ENCODE measurements at regions not wholly inside any gene's neighbourhood (a gene's known extent, or its start where the extent isn't known, plus 50 kb on each side); places are given as distances from the start of the nearest gene placed in this dataset.
"Not testable (repeated sequence)": the region's sequence is repeated elsewhere in the genome, so short reads cannot be mapped to it uniquely, and the experiment has no call there.

DNA sequence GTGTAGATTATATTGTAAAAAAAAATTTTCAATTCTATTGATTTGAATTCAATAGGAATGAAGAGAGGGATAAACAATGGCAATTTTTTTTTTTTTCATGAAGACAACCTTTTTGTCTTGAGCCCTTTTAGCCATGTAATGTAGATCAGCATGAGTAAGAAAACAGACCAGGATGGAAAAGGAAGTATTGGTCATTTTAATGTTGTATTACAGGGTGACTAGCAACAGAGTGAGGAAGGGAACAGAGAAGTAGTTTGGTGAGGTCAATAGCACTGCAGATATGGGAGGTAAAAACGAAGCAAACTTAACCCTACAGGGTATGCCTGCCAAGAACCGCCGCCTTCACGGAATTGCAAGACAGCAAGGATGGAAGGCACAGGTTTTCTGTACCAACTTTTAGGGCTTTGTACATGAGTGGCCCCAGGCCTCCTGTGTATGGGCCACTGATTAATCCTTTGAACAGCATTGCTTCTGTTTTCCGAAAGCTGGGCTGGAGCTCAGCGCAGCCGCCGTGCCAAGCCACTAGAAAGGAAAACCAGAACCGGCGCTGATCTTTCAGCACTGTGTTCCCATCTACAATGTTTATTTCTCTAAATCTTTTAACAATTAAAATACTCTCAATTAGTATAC is 383.7 kb downstream of the CENPW start:
- no peak for TF ChIP-seq POLR2A (IDR thresholded peaks at IDR 0.05)
- TF ChIP-seq, protein P1, sequence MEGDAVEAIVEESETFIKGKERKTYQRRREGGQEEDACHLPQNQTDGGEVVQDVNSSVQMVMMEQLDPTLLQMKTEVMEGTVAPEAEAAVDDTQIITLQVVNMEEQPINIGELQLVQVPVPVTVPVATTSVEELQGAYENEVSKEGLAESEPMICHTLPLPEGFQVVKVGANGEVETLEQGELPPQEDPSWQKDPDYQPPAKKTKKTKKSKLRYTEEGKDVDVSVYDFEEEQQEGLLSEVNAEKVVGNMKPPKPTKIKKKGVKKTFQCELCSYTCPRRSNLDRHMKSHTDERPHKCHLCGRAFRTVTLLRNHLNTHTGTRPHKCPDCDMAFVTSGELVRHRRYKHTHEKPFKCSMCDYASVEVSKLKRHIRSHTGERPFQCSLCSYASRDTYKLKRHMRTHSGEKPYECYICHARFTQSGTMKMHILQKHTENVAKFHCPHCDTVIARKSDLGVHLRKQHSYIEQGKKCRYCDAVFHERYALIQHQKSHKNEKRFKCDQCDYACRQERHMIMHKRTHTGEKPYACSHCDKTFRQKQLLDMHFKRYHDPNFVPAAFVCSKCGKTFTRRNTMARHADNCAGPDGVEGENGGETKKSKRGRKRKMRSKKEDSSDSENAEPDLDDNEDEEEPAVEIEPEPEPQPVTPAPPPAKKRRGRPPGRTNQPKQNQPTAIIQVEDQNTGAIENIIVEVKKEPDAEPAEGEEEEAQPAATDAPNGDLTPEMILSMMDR (IDR thresholded peaks at IDR 0.05) = no peak
- no peaks in the 10 kb centered on the region for H3K27me3 ChIP-seq
- no peak for DNase-seq
- H3K9me3 ChIP-seq = no peaks in the 10 kb centered on the region
- intact Hi-C loops (cut with DNase I; ENCODE audit: low total_unique reads) = no loop called here
- H3K4me1 ChIP-seq = no peaks in the 10 kb centered on the region
- H3K4me3 ChIP-seq = no peak overlapping the region
- H3K27ac ChIP-seq = no peak overlapping the region
- no peaks in the 10 kb centered on the region for H3K36me3 ChIP-seq

DNA sequence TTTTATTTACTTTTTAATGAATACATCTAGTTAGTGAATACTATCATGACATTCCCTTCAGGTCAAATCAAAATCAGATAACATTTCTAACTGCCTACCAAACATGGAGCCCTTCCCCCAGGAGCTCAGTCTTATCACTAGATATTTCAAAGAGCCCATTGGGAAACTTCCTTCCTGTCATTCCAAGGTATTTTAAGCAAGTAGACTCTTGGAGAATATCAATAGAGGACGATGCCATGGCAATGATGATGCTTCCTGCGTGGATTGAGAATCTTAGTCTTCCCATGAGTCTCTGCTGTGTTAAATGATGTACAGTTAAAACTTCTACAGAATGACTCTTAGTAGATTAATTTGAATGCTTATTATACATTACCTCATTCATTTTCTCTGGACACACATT is 384.9 kb downstream of the CENPW start:
- TF ChIP-seq POLR2A (IDR thresholded peaks at IDR 0.05) = no peak
- TF ChIP-seq, protein P1 (IDR thresholded peaks at IDR 0.05) = no peak
- DNase-seq = no peak
- Histone ChIP-seq H3K27ac (no peak overlapping the region), H3K4me1 (no peaks in the 10 kb centered on the region), H3K9me3 (no peaks in the 10 kb centered on the region), H3K36me3 (no peaks in the 10 kb centered on the region), H3K27me3 (no peaks in the 10 kb centered on the region), H3K4me3 (no peak overlapping the region)
- intact Hi-C loops (cut with DNase I; ENCODE audit: low total_unique reads) = no loop called here

DNA sequence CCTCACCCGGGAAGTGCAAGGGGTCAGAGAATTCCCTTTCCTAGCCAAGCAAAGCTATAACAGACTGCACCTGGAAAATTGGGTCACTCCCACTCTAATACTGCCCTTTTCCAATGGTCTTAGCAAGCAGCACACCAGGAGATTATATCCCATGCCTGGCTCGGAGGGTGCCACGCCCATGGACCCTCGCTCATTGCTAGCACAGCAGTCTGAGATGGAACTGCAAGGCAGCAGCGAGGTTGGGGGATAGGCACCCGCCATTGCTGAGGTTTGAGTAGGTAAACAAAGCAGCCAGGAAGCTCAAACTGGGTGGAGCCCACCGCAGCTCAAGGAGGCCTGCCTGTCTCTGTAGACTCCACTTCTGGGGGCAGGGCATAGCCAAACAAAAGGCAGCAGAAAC is 386.5 kb downstream of the CENPW start:
- H3K9me3 ChIP-seq; intact Hi-C loops (cut with DNase I; ENCODE audit: low total_unique reads); DNase-seq; H3K36me3 ChIP-seq; H3K27me3 ChIP-seq; H3K4me3 ChIP-seq; H3K27ac ChIP-seq; H3K4me1 ChIP-seq: not testable (repeated sequence)

DNA sequence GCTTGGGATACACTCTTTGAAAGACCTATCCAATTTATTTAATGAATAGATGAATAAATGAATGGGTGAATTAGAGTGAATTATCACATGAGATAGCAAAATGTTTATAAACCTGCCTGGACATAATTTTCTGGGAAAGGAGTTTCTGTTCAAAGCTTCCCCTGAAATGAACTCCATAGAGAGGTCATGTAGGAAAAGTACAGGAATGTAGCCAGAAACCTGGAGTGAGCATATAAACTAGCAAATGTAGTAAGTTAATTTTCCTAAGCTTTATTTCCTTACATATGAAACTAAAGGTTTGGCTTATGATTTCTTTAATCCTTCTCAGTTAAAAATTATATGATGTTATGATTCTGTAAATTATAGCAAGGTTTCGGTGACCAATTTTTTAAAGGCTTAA is 380.3 kb upstream of the RSPO3 start:
- peak overlapping the region in 1 of 2 donors; percentile 32 for H3K27ac ChIP-seq
- H3K36me3 ChIP-seq = no peaks in the 10 kb centered on the region
- no peaks in the 10 kb centered on the region for H3K4me1 ChIP-seq
- H3K9me3 ChIP-seq = no peaks in the 10 kb centered on the region
- H3K27me3 ChIP-seq = no peaks in the 10 kb centered on the region
- TF ChIP-seq POLR2A (IDR thresholded peaks at IDR 0.05) = no peak
- TF ChIP-seq, protein P1 (IDR thresholded peaks at IDR 0.05) = no peak
- intact Hi-C loops (cut with DNase I; ENCODE audit: low total_unique reads) = no loop called here
- no peak overlapping the region for H3K4me3 ChIP-seq
- DNase-seq = no peak

DNA sequence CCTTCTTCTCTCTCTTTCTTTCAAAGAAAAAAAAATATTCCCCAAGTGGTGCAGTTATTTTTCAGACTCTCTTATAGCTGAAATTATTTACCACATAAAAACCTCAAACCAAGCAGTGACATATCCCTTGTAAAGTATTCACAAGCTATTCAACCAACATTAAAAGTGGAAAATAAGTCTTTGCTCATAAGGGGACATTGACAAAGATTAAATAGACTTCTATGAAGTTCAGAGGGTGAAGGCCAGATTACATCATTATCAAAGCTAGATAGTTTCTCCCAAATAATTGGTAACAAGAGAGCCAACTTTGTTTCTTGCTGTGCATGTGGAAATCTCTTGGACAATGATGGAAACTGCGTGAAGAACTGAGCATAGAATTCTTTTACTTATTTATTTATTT is 379.8 kb upstream of the RSPO3 start:
- H3K9me3 ChIP-seq = no peaks in the 10 kb centered on the region
- H3K27me3 ChIP-seq = no peaks in the 10 kb centered on the region
- no peak overlapping the region for H3K4me3 ChIP-seq
- H3K4me1 ChIP-seq = no peaks in the 10 kb centered on the region
- H3K27ac ChIP-seq = peak overlapping the region in 1 of 2 donors; percentile 32
- no peaks in the 10 kb centered on the region for H3K36me3 ChIP-seq
- intact Hi-C loops (cut with DNase I; ENCODE audit: low total_unique reads) = no loop called here
- DNase-seq = no peak
- no peak for TF ChIP-seq POLR2A (IDR thresholded peaks at IDR 0.05)
- TF ChIP-seq, protein P1 (IDR thresholded peaks at IDR 0.05) = no peak

DNA sequence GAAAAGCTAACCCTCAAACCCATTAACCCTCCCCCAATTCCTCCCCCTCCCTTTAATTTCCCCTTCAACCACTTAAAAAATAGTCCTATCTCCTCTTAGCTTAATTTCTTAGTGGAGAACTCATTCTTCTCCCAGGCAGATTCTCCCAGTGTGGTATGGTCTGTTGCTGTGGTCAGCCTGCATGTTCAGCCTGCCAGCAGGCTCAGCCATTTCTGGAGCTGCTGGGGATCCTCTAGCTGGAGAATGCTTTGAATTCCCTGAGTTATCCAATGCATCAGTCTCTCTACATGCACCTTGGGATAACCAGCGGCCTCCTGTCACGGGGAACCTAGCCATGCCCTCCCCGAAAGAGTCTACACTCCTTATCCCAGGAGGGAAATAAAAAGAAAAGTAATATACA is 375.4 kb upstream of the RSPO3 start:
- intact Hi-C loops (cut with DNase I; ENCODE audit: low total_unique reads) = no loop called here

More for the DNA sequence above, 375.4 kb upstream of the RSPO3 start:
- TF ChIP-seq, protein P1 (IDR thresholded peaks at IDR 0.05) = no peak
- no peak for TF ChIP-seq POLR2A (IDR thresholded peaks at IDR 0.05)
- Histone ChIP-seq H3K27ac (no peak overlapping the region), H3K4me1 (no peaks in the 10 kb centered on the region), H3K4me3 (no peak overlapping the region), H3K27me3 (no peaks in the 10 kb centered on the region), H3K36me3 (no peaks in the 10 kb centered on the region), H3K9me3 (no peaks in the 10 kb centered on the region)
- DNase-seq = no peak
